NCI-H82 (cell line): ENCODE measurements at regions not wholly inside any gene's neighbourhood (a gene's known extent, or its start where the extent isn't known, plus 50 kb on each side); places are given as distances from the start of the nearest gene placed in this dataset.

Experiments used
- DNase-seq: peaks from one replicate; lab custom pipeline; 2025; lab: John Stamatoyannopoulos, UW

DNA sequence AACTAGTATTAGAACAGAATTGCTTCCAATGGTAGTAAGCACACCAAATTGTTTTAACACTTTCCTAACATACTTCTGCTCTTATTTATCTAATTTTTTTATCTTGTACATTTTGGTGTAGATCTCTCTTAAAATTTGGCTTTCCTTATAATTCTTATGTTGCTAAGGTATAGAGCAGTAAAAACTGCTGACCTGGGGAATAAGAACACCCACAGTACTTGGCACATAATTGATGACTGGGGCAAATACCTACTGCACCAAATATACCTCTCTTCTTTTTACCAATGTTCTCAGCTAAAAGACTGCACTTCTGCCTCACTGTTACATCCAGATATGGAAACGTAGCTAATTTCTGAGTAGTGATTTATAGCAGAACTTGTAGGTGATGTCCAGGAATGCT is 642.2 kb downstream of the LIG4 start:
- DNase-seq: no peak

DNA sequence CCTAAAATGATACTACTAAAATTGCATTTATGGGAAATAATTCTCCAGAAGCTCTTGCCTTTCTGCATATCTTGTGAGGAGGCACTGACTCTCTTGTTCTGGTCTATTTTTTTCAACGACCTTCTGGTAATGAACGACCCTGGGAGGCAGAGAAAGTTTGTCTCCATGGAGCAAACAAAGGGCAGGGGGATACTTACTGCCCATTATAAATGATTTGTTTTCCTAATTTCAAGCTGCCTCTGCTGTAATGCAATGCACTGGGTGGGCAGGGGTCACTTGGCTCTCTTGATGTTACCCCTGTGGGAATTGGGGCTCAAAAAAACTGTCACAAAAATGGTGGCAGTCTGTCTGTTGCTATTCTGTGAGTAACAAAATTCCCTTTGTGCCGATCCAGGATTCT is 643.2 kb downstream of the LIG4 start:
- DNase-seq: no peak

DNA sequence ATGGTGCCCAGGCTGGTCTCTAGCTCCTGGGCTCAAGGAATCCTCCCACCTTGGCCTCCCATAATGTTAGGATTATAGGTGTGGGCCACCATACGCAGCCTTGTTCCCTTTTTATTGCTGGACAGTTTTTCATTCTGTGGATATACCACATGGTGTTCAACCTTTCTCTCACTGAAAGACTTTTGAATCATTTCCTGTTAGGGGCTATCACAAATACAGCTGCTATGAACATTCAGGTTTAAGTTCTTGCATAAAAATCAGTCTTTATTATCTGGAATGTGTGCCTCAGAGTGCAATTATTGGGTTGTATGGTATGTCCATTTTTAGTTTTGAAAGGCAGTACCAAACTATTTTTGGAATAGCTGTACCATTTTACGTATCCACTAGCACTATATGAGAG is 647.2 kb downstream of the LIG4 start:
- DNase-seq: no peak

DNA sequence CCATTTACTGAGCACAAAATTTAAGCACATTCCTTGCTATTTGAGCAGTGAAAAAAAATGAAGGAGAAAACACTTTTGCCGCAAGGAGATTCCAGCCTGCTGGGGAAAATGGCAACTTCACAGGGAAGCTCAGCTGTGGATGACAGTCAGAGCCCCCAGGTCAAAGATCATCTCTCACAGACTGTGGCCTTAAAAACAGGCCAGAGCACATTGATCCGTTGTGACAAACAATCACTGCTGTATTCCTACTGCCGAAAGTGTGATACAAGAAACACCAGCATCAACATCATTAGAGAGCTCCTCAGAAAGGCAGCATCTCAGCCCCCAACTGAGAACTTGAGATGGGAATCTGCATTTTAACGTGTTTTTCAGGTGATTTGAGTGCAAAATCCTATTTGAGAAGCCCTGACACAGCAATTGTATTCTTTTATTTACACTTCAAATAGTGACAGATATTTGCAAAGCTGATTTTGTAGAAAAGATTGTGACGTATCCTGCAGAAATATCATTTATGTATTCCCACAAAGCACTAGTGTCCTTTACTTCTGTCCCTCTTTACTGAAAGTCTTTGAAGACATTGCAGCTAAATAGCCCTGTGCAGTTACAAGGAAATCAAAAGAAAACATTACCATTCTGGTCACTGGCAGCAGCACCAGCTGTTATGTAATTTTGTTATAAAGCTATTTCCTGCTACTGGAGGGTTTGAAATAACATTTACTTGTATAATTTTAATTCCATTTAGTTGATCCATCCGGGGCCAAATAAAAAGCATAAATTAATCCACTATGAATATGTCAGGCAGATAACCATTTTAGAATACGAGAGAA is 652.0 kb downstream of the LIG4 start:
- DNase-seq: no peak

DNA sequence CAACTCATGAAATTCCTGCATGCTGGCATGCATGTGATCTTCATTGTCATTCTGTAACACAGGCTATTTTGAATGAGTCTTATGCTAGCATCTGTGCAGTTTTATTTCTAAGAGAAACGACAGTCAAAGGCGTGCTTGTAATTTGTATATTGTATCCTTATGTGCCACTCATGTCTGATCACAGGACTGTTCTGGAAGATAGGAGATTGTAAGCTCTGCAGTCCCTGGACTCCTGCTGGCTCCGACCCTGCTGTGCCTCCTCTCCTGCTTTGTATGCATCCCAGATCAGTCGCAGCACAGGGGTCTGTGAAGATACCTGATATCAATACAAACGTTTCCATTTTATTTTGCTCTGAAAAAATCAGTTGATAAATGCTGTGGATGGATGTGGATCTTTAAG is 653.1 kb downstream of the LIG4 start:
- no peak for DNase-seq

DNA sequence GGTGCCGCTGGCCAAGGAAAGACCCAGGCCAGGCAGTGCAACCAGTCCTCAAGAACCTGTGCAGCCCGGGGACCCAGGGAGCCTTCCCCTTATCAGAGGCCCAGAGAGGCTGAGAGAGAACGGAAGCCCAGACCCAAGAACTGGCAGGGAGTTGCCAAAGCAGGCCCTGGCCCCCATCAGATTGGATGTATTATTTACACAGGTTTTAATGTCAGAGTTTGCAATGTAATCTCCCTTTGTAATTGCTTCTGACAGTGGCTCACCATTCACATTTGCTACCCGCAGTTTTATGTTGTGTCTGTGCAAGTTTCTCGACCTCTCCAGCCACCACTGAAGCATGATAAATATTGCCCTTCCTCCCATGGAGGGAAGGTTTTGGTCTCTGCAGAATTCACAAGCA is 660.9 kb downstream of the LIG4 start:
- no peak for DNase-seq

DNA sequence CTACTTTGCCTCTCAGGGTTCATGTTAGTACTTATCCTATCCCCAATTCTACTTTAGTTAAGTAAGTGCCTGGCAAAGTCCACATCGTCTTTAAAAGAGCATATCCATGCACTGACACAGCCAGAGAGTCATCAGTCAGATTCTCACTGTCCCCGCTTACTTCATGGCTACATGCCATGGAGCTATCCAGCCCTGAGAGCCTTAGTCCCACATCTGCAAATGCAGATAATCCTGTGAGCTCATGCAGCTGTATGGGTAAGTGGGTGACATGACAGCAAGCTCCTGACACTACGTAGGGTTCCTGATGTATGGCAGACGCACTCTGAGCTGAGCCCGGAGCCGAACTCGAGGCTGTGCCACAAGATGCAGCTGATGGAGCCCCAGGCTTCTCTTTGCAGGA is 661.5 kb downstream of the LIG4 start:
- DNase-seq: no peak

DNA sequence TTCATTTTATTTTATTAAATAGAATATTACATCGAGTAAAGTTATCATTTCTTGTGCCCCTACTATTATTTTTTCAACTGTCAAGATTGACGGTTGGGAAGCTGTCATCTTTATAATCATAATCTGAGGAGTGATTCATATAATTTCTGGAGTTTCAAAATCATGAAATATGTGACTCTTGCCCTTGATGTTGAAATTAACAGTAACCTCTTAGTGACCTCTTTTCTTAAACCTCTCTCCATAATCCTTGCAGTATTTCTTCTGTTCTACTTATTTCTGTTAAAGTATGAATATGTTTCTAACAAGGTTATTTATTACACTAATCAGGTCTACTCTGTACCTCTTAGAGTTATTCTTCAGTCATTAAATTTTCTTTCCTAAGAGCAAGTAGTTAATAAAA is 663.8 kb downstream of the LIG4 start:
- no peak for DNase-seq

DNA sequence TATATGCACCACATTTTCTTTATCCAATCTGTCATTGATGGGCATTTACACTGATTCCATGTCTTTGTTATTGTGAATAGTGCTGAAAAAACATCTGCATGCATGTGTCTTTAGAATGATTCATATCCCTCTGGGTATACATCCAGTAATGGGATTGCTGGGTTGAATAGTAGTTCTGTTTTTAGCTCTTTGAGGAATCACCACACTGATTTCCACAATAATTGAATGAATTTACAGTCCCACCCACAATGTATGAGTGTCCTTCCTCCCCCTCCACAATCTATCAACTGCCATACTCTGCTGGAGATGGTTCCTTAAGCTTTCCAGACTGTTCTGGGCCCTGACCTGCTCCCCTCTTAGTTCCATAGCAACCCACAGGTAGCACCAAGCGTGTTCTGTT is 667.0 kb downstream of the LIG4 start:
- DNase-seq: no peak

DNA sequence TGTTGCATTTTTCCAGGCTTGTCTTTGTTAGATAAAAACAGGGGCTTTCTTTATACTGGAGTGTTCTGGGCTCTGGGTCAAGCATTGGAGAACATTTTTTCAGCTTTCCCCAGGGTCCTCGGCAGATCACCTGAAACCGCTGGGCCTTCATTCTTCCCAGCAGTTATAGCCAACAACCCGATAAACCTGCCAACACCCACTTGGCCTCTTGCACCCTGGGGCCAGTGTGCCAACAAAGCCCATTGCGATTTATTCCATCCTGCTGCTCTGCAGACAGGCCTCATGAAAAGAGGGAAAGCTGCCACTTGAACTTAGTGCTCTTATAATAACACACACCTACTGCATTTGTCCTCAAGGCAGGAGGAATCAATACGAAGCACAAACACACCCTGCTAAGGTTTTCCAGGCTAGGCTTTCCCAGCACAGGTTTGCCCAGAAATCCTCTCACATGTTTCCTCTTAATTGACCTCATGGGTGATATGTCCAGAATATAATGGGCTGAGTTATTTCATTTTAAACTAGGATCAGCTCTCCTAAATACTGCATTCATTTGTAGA is 669.3 kb downstream of the LIG4 start:
- DNase-seq: no peak

DNA sequence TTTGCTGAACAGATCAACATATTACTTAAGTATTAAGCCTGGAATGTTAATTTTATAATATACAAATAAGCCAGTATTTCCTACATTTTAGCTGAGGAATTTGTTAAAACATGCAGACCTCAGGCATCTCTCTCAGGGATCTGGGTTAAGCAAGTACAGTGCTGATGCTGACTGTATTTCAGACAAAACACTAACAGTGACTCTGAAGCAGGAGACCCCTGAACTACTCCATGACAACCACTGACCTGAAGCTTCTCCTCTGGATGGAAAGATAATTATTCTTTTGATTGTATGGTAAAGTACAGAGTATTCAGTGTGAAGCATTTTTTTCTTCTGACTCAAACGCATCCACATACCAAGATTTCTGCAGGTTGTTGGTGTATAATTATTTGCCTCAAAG is 680.8 kb downstream of the LIG4 start:
- DNase-seq: no peak

DNA sequence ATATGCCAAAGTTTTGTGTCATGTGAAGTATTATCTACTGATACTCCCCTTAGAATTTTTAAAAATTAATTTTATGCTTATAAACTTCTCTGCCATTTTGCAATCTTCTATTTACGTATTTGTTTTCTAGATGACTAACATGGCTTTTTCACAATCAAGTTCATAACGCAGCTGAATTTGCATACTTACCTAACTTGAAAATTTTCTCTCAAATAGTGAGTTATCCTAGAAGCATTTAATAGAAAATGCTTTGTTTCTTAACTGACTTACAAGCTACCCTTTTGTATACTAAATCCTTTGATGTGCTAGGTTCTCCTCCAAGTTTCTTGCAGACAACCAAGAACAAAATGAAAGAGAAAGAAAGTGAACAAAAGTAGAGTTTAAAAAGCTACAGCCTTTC is 683.5 kb downstream of the LIG4 start:
- DNase-seq: no peak

DNA sequence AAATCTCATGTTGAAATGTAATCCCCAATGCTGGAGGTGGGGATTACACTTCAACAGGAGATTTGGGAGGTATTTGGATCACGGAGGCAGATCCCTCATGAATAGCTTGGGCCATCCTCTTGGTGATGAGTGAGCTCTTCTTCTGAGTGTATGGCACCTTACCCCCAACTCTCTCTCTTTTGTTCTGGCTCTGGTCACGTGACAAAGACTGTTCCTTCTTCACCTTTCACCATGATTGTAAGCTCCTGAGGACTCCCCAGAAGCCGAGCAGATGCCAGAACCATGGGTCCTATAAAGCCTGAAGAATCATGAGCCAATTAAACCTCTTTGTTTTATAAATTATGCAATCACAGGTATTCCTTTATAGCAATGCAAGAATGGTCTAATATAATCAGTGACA is 684.2 kb downstream of the LIG4 start:
- DNase-seq: no peak

DNA sequence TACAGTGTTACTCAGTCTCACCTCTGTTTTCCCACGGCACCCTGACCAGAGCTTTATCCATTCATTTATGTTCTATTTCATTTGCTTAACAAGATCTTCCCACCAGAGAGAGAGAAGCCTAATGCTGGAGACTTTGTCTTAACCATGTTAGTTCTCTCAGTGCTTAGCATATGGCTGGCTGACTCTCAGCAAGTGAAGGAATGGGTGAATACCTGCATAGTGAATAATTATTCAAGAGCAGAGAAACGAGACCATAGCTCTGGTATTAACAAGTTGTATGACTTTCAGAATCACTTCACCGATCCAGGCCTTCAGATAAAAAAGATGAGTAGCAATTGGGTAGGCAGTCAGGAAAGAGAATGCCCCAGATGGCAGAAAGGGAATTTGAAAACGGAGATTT is 686.3 kb downstream of the LIG4 start:
- no peak for DNase-seq

DNA sequence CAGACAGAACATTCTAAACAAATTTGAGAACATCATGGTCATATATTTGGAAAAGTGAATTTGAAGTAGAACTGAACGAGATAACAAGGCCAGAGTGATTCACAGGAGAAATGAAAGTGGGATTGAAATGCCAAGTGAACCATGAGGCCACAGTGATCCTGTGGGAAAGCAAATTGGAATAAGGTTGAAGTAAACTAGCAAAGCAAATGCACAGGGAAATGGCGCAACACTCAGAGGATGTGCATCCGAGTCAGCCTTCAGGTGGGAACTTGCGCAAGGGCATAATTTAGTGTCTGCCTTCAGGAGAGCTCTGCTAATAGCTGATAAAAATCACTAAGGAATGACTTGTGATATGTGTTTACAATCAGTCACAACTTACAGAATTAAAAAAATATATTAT is 696.6 kb downstream of the LIG4 start:
- DNase-seq: no peak

DNA sequence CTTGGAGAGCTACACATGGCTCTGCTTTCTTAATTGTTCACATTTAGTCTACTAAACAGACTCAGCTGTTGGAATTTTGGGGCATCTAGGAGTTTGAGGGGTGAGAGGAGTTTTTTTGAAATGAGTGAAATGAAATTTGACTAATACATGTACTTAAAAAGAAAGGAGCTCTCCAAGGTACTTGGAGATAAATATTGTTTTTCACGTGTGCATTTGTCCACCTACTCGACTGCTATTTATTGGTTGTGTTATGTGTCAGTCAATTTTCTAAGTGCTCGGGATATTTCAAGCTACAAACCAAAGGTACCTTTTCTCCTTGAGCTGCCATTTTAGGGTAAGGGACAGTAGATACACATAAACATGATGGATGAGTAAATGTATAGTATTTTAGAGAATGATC is 697.0 kb downstream of the LIG4 start:
- DNase-seq: no peak

DNA sequence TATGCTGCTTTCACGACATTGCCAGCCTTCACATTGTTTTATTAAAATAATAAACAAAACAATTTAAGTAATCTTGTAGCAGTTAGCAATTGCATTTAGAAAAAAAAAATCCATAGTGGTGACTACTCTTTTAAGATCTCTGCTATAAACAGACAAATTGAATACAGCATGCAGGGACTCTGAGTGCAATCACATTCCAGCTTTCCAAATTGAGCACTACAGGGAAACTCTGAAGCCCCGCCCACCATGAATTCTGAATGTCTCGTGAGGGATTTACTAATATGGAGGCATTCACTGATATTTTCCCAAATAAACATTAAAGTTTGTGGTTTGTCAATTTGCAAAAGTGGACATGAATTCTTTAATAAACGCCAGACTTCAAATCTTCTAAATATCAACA is 698.8 kb downstream of the LIG4 start:
- peak; percentile 14 for DNase-seq

DNA sequence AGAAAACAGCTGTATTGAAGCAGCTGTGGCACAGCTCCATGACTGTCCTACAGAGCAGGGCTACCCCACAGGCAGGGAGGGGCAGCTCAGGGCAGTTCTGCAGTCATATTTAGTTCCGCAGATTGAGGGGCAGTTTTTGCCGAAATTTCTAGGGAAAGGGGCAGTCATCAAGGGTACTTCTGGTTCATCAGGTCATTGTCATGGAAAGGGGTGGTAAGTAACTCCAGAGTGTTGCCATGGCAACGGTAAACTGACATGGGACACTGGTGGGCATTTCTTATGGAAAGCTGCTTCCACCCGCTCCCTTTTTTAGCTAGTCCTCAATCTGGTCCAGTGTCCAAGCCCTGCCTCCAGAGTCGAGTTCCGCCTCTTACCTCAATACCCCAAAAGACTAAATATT is 702.8 kb downstream of the LIG4 start:
- no peak for DNase-seq

DNA sequence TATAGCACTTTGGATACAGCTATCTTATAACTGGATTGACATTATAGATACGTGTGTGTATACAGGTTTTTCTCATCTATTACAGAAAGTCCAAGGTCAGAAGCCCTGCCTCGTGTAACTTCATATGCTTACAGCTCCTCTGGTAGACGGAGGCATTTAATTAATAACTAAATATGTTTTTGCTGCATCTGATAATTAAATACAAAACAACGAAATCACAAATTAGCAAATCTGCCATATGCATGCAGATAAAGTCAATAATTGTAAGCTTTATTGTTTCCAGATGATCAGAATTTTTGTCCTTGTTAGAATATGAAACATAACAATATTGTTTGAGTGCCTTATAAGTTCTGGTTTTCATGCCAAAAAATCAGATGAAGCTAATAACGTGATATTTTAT is 717.7 kb downstream of the LIG4 start:
- DNase-seq: no peak

DNA sequence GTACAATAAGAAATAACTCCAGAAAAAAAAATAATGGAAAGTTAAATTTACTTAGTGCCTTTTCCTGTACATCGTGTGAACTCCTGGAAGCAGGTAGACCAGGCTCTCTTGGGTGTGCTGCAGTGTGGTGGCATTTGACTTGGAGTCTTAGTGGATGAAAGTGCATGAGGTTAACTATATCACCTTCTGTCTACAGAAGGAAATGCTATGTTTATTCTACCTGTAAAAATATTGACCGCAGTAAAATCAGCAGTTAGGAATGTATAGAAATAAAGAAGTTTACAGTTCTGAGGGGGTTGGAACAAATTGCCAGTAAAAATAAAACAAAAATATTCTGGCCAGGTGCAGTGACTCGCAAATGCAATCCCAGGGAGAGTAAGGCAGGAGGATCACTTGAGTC is 722.1 kb downstream of the LIG4 start:
- DNase-seq: no peak

DNA sequence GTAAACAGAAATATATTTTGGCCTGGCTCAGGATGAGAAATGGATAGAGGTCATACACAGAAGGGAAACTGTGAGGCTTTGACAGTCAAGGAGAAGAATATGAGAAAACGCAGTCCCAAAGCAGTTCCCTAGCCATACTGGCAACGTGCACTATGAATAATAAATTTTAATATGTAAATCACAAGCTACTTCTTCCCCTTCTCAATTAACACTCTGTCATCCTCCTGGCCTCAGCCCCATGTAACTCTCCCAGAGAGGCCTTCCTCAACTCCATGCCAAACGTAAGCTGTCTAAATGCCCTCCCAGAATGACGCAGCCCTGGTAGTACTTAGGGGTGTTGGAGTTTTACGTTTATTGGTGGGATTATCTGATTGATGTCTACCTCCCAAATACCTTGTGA is 732.6 kb downstream of the LIG4 start:
- DNase-seq: no peak

DNA sequence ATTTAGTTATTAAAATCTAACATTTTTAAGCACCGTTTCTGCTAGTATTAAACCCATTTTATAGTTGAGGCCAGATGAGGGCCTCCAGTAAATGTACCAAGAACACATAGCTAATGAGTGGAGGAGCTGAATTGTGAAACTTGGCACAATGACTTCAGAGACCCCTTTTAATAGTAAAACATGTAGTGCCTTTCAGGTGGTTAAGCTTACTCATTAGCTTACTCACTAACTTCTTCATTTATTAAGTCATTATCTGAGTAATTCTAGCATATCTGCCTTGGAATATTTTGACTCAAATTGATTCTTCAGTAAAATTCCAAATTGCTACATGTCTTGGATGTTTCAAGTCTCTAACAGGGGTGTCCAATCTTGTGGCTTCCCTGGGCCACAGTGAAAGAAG is 735.2 kb downstream of the LIG4 start:
- DNase-seq: no peak

DNA sequence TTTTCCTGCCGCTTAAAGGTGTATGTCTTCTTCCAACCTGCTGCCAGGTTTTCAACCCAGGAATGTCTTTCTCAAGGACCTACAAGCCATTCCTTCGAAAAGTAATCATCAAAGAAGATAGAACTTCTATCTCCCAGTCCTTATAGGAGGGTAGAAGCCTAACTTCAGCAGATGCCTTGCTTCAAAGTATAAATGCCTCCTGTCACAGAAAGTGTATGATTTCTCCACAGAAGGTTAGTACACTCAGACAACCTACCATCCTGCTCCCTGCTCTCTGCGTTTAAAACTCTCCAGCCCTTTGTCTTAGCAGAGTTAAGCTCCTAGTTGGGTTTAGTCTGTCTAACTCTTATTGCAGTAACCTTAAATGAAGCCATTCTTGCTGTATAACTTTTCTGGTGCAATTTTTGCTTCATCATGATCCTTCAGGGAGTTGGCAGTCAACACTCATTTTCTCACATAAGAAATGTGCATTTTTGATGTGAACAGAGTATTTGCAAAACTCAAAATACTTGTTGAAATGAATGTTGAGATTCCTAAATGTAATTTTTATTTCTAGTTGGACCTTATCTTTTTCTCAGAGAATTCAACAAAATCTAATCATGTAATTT is 737.5 kb downstream of the LIG4 start:
- DNase-seq: no peak
